Gastroesophageal sphincter (tissue), 4 donors: ENCODE measurements at regions not wholly inside any gene's neighbourhood (a gene's known extent, or its start where the extent isn't known, plus 50 kb on each side); places are given as distances from the start of the nearest gene placed in this dataset.

Experiments
- ATAC-seq: fragments of 150-250 bp; one replicate; pipeline ENCODE4 v1.9.1; 2016; ENCODE audit warnings: mild to moderate bottlenecking, moderate library complexity
- H3K27ac ChIP-seq, 4 donors: fragments of 200-600 bp; sonication (generic) in 3 of 4; 1 replicate in 3 of 4; 2 replicates in 1 of 4; pipeline ENCODE4 v1.5.1; 2016 to 2019
- H3K27me3 ChIP-seq: fragments of 200-600 bp; sonication (generic); one replicate; pipeline ENCODE4 v1.5.1; 2019
- H3K36me3 ChIP-seq, 2 donors: fragments of 200-600 bp; sonication (generic); one replicate each; pipeline ENCODE4 v1.5.1; 2019; ENCODE audit warnings: control low read depth in 1 of 2
- H3K4me1 ChIP-seq, 3 donors: fragments of 200-600 bp; sonication (generic); 1 replicate in 2 of 3; 2 replicates in 1 of 3; pipeline ENCODE4 v1.5.1; 2016 to 2019; ENCODE audit warnings: control low read depth in 2 of 3
- H3K4me3 ChIP-seq, 2 donors: fragments of 200-600 bp; sonication (generic); one replicate each; pipeline ENCODE4 v1.5.1; 2019; ENCODE audit warnings: mild to moderate bottlenecking in 1 of 2, moderate library complexity in 1 of 2
- H3K9me3 ChIP-seq, 3 donors: fragments of 200-600 bp; sonication (generic); one replicate each; pipeline ENCODE4 v1.5.1; 2017 to 2019; ENCODE audit warnings: control low read depth in 2 of 3
- CTCF ChIP-seq, 4 experiments: fragments of 200-600 bp in 2 of 4; fragments of 450-650 bp in 2 of 4; sonication (generic) in 1 of 4; IDR thresholded peaks; one replicate each; pipeline ENCODE4 v1.5.1; 2017 to 2019; ENCODE audit warnings: antibody characterized with exemption in 4 of 4, mild to moderate bottlenecking in 2 of 4, moderate library complexity in 2 of 4
- EP300 ChIP-seq: sonication (generic); formaldehyde crosslinking; IDR thresholded peaks from one replicate; pipeline ENCODE4 v1.6.1; 2017; ENCODE audit warnings: antibody characterized with exemption, mild to moderate bottlenecking
- POLR2A ChIP-seq, 2 donors: fragments of 450-650 bp; IDR thresholded peaks; one replicate each; pipeline ENCODE4 v1.6.1; 2017; ENCODE audit warnings: antibody characterized with exemption in 2 of 2, mild to moderate bottlenecking in 2 of 2, moderate library complexity in 1 of 2
- POLR2AphosphoS5 ChIP-seq: sonication (generic); formaldehyde crosslinking; IDR thresholded peaks from one replicate; pipeline ENCODE4 v1.6.1; 2017; ENCODE audit warnings: antibody characterized with exemption
- WGBS, 2 donors: methylation state at CpG; one replicate each; pipeline ENCODE4 v1.1.5; 2018; ENCODE audit warnings: low coverage in 1 of 2; 5-methylcytosine and 5-hydroxymethylcytosine counted together

GRCh38 chr13:107827840-107828549 is 387.3 kb downstream of the LIG4 start:
- Histone ChIP-seq H3K4me1 (no peaks in the 10 kb centered on the region), H3K36me3 (no peaks in the 10 kb centered on the region), H3K27ac (no peak overlapping the region), H3K4me3 (no peak overlapping the region), H3K9me3 (no peaks in the 10 kb centered on the region), H3K27me3 (no peaks in the 10 kb centered on the region)
- TF ChIP-seq POLR2A (IDR thresholded peaks at IDR 0.05), result no peak
- no peak for TF ChIP-seq EP300
- no peak for TF ChIP-seq POLR2AphosphoS5
- TF ChIP-seq CTCF (IDR thresholded peaks at IDR 0.05), result no peak
- WGBS, 2 donors, result 44 to 50% methylated on average over 11 of the region's 11 CpGs
- ATAC-seq, result no peak

DNA sequence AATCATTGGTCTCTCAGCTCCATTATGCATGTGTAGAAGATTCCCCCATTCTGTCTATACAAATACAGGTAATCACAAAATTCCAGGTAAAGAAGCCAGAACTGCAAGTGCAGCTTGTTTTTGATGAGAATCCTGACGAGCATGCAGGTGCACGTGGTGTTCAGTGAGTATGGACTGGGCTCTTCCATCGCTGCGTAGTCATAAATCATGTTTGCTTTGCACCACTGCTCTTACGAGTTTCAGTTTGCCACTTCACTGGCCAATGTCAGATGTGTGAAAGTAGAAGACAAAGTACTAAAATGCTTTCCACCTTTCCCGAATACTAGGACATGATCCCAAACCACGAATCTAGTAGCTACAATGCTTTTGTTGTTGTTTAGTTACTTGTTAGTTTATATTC is 390.7 kb downstream of the LIG4 start:
- H3K27ac ChIP-seq, result no peak overlapping the region
- WGBS, 2 donors, result 75 to 77% methylated on average over 7 of the region's 7 CpGs

DNA sequence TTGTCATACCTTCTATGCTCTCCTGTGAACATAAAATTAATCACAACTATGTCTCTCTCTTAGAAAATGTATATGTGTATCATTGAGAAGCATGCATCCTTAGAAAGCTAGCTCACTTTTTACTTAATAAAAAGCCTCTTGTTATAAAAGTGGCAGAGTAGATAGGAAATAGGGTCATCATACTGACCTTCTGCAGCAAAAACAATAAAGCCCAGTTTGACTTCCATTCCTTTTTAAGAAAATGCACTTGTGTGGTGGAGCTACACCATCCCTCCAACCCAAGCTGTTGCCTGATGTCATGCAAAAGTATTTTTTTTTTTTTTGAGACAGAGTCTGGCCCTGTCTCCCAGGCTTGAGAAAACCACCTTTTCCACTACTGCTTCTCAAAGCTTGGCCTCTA is 393.3 kb downstream of the LIG4 start:
- H3K4me3 ChIP-seq, result no peak overlapping the region

More for the DNA sequence above, 390.7 kb downstream of the LIG4 start:
- Histone ChIP-seq H3K9me3 (no peaks in the 10 kb centered on the region), H3K4me1 (no peaks in the 10 kb centered on the region), H3K4me3 (no peak overlapping the region), H3K27me3 (no peaks in the 10 kb centered on the region), H3K36me3 (no peaks in the 10 kb centered on the region)
- TF ChIP-seq POLR2A (IDR thresholded peaks at IDR 0.05) (no peak), EP300 (no peak), CTCF (IDR thresholded peaks at IDR 0.05) (no peak), POLR2AphosphoS5 (no peak)
- ATAC-seq, result no peak

DNA sequence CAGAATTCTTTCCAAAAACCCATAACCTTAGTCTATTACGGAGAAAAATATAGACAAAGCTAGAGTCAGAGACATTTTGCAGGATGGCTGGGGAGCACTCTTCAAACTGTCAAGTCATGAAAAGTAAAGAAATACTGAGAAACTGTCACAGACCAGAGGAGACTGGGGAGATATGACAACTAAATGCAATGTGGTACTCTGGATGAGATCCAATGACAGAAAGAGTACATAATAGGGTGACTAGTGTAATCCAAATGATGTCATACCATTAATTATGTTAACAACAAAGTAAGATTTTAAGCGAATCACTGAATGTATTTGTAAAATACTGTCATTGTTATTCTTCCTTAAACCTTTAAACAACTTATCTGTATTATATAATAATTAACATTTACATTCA is 393.8 kb downstream of the LIG4 start:
- ATAC-seq, result no peak

More for the DNA sequence above, 393.3 kb downstream of the LIG4 start:
- H3K4me1 ChIP-seq, result no peaks in the 10 kb centered on the region
- no peaks in the 10 kb centered on the region for H3K9me3 ChIP-seq
- H3K36me3 ChIP-seq, result no peaks in the 10 kb centered on the region
- TF ChIP-seq EP300, result no peak
- TF ChIP-seq CTCF (IDR thresholded peaks at IDR 0.05), result no peak
- ATAC-seq, result no peak
- H3K27me3 ChIP-seq, result no peaks in the 10 kb centered on the region
- H3K27ac ChIP-seq, result no peak overlapping the region

More for the DNA sequence above, 393.8 kb downstream of the LIG4 start:
- Histone ChIP-seq H3K4me1 (no peaks in the 10 kb centered on the region), H3K27ac (no peak overlapping the region), H3K4me3 (no peak overlapping the region), H3K27me3 (no peaks in the 10 kb centered on the region), H3K9me3 (no peaks in the 10 kb centered on the region), H3K36me3 (no peaks in the 10 kb centered on the region)
- no peak for TF ChIP-seq CTCF (IDR thresholded peaks at IDR 0.05)
- TF ChIP-seq EP300, result no peak
- TF ChIP-seq POLR2A (IDR thresholded peaks at IDR 0.05), result no peak
- no peak for TF ChIP-seq POLR2AphosphoS5
- 67% methylated on average over 1 to 2 of the region's 2 CpGs for WGBS, 2 donors
